Stromal cell of bone marrow (primary cell): ENCODE measurements at regions not wholly inside any gene's neighbourhood (a gene's known extent, or its start where the extent isn't known, plus 50 kb on each side); places are given as distances from the start of the nearest gene placed in this dataset.

Experiments used
- DNase-seq: peaks from one replicate; pipeline ENCODE4 v3.0.0-alpha.2; 2012; ENCODE audit warnings: low read depth

GRCh38 chr6:95071464-95071863, 505.9 kb upstream of the MANEA start:
- no peak for DNase-seq

- no peak for DNase-seq
Observed at GRCh38 chr6:95078457-95078856, 498.9 kb upstream of the MANEA start.

DNA sequence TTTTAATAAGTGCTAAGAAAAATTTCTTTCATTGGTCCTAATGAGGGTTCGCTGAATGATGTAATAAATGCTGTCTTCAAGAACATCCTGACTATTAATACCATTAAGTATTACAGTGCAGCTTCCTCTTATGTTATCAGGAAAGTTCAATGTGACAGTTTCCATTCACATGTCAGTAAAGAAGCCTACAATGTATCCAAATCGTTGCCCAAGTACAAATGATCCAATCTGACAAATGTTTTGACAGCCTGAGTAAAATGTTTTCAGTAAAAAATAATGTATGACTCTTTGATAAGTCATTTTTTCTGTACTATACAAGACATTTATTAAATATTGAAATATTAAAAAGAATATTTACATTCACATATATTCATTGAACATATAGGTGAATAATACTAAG, 496.1 kb upstream of the MANEA start:
- no peak for DNase-seq

GRCh38 chr6:95081949-95082348, 495.4 kb upstream of the MANEA start:
- no peak for DNase-seq

- no peak for DNase-seq
Observed at GRCh38 chr6:95083506-95083905, 493.8 kb upstream of the MANEA start.

DNA sequence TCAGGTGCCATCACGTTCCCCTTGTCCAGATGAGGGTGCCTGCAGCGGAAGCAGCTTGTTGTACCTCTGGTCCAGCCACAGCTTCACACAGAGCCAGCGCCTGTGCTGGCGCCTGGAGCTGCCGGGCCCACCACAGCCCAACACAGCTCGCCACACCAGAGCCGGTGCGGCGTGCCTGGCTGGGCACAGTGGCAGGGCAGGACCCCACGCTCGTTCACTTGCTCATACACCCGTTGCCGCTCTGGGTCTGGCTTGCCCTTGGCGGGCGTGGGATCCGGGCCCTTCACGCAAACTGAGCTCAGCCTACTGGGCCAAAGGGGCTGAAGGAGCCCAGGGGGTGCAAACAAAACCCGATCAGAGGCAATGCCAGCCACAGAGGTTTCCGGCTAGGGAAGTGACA, 492.5 kb upstream of the MANEA start:
- DNase-seq, result no peak

DNA sequence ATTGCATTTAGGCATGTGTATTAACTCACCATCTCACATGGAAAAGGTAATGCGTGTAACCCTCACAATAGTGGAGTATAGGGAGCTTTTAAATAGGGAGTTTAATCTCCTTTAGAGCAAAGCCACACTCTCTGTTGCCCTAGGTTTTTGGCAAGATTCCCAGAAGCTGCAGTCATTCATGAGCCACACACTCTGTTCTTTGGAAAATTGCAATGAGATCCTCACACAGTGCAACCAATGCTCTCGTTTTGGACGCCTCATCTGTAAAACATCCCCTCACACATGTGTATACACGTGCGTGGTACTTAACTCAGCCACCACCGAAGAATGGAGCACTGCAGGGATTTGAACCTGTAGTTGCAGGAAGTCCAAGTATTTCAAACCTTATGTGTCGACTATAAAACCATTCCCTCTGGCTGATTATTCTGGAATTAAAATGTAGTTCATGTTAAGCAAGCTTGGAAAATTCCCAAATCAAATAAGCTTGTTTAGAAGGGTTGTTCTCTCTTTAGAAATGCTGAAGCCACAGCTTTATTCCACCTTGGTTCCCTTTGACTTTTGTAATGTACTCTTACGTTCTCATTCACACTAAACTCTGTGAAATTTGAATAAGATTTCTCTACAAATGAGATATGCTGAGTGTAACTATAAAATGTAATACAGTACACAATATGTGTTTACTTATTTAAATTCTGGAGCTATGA, 489.8 kb upstream of the MANEA start:
- DNase-seq, result peak; percentile 54

GRCh38 chr6:95091823-95092436, 485.4 kb upstream of the MANEA start:
- peak; percentile 28 for DNase-seq

- DNase-seq, result no peak
Observed at GRCh38 chr6:95093154-95093553, 484.2 kb upstream of the MANEA start.

- DNase-seq, result no peak
Observed at GRCh38 chr6:95094751-95095663, 482.3 kb upstream of the MANEA start.

GRCh38 chr6:95095855-95096254, 481.5 kb upstream of the MANEA start:
- no peak for DNase-seq

GRCh38 chr6:95099410-95099809, 477.9 kb upstream of the MANEA start:
- DNase-seq, result no peak

DNA sequence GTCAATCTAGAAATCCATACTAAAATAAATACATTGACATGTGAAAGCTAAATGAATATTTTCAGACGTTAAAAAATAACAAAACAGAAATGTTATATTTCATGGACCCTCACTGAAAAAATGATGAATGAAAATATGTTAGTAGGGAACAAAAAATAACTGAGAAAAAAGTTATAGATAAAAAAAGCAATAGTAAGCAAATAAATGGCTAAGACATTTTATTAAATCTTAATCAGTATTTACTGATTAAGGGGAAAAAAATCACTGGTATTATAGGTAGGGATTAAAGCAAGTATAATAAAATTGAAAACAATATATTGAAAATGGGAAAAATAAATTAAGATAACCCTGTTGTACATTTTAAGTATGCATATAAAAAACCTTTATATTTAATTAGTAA, 468.1 kb upstream of the MANEA start:
- no peak for DNase-seq

GRCh38 chr6:95110767-95111166, 466.6 kb upstream of the MANEA start:
- DNase-seq, result no peak

DNA sequence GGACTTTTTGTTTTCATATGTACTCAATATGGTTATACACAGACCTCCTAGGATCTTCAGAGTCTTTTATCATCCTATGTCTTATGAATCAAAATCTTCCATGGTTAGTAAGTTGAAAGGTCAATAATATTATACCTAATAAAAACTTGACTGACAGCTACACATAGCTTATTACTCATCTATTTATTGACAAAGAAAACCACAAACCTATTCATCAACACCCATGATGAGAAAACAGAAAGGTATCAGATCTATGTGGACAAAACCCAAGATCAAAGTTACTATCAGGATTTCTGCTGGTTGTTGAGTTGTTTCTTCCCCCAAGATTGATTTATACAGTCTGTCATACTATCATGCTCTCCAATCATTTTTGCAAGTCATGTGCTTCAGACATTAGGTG, 460.1 kb upstream of the MANEA start:
- no peak for DNase-seq

GRCh38 chr6:95119927-95120326, 457.4 kb upstream of the MANEA start:
- DNase-seq, result no peak

GRCh38 chr6:95120984-95121383, 456.4 kb upstream of the MANEA start:
- DNase-seq, result no peak

- no peak for DNase-seq
Observed at GRCh38 chr6:95127261-95127660, 450.1 kb upstream of the MANEA start.

GRCh38 chr6:95128439-95128838, 448.9 kb upstream of the MANEA start:
- no peak for DNase-seq

DNA sequence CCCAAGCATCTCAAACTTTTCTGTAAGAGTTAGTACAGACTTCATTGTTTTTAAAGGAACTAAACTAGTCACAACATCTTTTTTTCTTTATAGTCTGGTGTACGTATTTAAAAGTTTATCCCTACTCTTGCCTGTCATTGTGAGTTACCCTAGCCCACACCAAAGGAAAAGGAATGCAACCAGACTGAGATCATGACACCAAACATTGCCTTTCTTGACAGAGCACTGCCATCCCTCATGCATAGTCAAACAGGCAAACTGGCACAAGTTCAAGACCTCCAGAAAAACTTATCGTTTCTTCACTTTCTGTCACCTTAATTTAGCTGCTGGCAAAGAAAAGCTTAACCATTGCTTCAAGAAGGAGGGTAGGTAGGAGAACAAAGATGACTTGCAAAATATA, 448.4 kb upstream of the MANEA start:
- no peak for DNase-seq

- DNase-seq, result no peak
Observed at GRCh38 chr6:95133578-95133977, 443.8 kb upstream of the MANEA start.

DNA sequence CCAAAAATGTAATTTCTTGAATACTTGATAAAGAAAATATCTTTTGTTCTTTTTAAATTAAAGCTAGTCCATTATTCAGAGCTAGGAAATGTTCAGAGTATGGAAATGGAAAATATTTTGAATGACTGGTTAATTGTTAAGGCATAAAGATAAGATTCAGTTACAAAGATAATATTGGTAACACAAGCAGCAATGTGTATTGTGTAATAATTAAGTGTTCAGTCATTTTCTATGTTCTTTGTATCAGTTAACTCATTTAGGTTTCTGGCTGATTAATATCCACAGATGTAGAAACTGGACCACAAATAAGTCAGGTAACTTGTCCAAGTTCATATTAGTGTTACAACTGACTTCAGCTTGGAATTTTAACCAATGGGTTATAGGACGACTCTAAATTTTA, 442.2 kb upstream of the MANEA start:
- no peak for DNase-seq

- DNase-seq, result no peak
Observed at GRCh38 chr6:95142101-95142500, 435.2 kb upstream of the MANEA start.
